GM12875 (cell line): ENCODE measurements at regions not wholly inside any gene's neighbourhood (a gene's known extent, or its start where the extent isn't known, plus 50 kb on each side); places are given as distances from the start of the nearest gene placed in this dataset.
"Not testable (repeated sequence)": the region's sequence is repeated elsewhere in the genome, so short reads cannot be mapped to it uniquely, and the experiment has no call there.

Source experiments
- H3K4me3 ChIP-seq: one replicate; pipeline ENCODE4 v1.5.1; 2011; ENCODE audit warnings: low read depth, low read length, control low read depth
- TF ChIP-seq, protein P1 (sequence below): IDR thresholded peaks from 2 replicates; pipeline ENCODE4 v1.5.1; 2011; ENCODE audit warnings: low read depth, mild to moderate bottlenecking, control low read depth, inconsistent platforms, low read length, moderate library complexity, borderline replicate concordance; ENCODE audit not compliant: insufficient read depth

DNA sequence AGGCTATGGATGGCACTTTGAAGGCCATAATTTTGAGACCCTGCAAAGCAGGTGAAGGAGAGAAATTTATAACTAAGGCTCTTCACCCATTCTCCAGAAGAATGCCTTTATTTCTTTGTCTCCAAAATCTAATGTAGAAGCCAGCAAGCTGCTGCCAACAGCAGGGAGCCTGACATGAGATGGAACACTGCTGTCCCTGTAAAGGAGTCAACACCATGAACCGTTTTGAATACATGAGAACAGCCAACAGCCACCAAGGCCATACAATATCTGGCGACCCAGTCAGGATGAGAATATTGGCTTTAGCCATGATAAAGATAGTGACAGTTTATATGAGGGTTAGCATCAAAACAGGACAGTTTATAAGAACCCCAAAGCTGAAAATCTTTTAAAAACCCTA is 121.2 kb upstream of the LIFR start:
- TF ChIP-seq, protein P1, sequence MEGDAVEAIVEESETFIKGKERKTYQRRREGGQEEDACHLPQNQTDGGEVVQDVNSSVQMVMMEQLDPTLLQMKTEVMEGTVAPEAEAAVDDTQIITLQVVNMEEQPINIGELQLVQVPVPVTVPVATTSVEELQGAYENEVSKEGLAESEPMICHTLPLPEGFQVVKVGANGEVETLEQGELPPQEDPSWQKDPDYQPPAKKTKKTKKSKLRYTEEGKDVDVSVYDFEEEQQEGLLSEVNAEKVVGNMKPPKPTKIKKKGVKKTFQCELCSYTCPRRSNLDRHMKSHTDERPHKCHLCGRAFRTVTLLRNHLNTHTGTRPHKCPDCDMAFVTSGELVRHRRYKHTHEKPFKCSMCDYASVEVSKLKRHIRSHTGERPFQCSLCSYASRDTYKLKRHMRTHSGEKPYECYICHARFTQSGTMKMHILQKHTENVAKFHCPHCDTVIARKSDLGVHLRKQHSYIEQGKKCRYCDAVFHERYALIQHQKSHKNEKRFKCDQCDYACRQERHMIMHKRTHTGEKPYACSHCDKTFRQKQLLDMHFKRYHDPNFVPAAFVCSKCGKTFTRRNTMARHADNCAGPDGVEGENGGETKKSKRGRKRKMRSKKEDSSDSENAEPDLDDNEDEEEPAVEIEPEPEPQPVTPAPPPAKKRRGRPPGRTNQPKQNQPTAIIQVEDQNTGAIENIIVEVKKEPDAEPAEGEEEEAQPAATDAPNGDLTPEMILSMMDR, result no peak
- no peak overlapping the region for H3K4me3 ChIP-seq

DNA sequence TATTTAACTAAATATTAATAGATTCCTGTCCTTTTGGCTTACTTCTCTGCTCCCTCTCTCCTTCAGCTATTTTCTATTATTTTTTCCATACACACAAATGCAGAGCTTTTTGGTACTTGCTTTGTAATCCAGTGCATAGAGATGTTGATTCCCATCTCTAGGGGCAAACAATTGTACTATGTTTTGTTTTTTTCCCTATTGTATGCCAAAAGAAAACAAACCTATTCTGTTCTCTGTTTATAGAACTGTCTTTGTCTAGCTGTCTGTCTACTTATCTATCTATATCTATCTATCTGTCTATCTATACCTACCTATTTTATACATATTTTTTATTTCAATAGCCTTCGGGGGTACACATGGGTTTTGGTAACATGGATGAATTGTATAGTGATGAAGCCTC is 121.6 kb upstream of the LIFR start:
- no peak overlapping the region for H3K4me3 ChIP-seq
- TF ChIP-seq, protein P1, result no peak

DNA sequence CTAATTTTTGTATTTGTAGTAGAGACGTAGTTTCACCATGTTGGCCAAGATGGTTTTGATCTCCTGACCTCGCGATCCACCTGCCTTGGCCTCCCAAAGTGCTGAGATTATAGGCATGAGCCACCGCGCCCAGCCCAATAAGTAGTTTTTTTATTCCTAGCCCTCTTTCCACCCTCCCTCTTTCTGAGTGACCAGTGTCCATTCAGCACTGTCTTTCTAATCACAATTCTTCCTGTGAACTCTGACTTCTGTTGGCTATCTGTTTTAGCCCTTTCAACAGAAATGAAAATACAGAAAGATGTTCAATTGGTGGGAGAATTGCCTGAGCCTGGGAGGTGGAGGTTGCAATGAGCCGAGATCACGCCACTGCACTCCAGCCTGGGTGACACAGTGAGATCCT is 122.3 kb upstream of the LIFR start:
- H3K4me3 ChIP-seq, result not testable (repeated sequence)

DNA sequence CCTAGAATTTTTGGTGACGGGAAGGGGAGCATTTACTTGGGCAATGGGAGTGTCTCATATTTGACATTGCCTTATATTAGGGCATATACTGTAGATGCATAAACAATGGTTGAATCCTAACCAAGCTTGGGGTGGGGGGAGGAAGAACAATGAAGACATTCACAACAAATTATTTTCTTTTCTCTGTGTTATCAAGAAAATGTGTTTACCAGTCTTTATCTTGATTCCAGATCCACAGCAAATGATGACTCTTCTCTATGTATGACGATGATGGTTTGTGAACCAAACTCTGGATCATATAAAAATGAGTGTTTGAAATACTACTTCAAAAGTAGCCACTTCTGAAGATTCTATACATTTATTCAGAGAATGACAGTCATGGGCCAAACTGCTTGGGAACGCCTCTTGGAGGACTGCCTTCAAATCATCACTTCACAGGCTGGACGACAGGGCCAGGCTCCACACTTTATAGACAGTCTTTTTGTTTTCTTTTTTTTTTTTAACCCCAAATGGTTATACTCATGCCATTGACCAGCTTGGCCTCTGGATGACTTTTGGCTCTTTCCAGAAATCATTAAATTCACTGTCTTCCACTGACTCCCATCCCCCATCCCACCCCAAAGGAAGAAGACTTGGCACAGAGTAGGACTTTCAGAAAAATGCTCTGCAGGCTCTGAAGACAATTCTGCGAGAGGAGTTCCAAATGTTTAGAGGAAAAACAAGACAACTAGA is 123.8 kb upstream of the LIFR start:
- TF ChIP-seq, protein P1, result no peak
- H3K4me3 ChIP-seq, result no peak overlapping the region

DNA sequence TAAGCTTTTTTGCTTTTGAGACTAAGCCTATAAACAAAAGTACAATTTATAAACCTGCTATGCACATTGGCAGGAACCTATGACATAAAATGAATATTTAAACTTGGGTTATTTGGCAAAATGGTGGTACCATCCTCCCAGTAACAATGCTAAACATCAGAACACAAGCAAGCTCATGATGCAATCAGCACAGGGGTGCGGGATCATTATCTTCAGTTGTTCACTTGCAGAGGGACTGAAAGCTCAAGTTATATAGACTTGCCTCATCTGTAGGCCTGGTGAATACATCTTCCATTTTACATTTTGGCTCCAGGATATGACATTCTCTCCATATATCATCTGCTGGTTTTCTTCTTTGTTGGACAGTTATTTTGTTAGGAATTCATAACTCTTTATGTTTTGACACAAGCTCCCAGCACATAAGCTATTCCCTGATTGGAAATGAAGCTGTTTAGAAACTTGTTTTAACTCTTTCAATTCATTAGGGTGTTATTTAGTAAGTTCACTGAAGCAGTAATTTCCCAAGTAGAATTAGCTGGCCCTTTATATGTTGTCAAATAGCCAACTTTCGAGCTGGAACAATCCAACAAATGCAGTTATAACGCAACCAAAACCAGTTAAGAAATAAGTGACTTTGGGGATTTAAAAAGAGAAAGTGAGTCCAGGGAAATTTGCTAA is 124.7 kb upstream of the LIFR start:
- no peak overlapping the region for H3K4me3 ChIP-seq
- TF ChIP-seq, protein P1, result no peak

DNA sequence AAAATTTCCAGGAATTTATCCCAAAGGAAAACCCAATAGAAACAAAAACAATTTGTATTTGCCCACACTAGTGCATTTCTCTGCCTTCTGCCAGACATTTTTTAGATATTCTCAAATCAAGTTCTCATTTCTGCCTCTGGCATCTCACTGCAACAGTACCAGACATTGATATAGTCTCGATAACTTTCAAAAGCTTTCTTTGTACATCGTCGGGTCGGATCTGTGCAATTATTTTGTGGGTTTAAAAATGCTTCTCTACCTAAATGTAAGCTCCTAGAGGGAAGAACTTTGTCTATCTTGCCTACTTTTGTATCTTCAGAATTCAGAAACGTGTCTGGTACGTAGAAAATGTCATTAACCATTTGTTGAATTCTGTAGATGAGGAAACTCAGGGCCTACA is 125.5 kb upstream of the LIFR start:
- TF ChIP-seq, protein P1, result no peak
- H3K4me3 ChIP-seq, result no peak overlapping the region

DNA sequence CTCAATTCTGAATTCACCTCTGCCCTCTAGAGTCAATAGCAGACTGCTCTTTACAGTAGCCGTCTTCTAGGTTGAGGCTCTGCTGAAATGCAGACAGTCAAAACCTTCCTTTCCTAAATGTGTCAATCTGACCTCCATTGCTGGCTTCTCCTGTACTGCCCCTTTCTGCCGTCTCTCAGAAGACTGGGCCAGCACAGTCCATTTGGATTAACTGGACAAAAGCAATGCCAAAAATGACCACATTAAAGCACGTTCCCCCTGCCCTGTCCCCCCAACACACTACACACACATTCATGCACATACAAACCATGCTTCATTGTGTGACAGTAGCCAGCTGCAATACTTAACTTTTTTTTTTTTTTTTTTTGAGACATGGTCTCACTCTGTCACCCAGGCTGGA is 130.2 kb upstream of the LIFR start:
- TF ChIP-seq, protein P1, result no peak
- no peak overlapping the region for H3K4me3 ChIP-seq
